Osteocyte (in vitro differentiated cells): ENCODE measurements at regions not wholly inside any gene's neighbourhood (a gene's known extent, or its start where the extent isn't known, plus 50 kb on each side); places are given as distances from the start of the nearest gene placed in this dataset.

ENCODE experiments used
- DNase-seq: peaks from one replicate; pipeline ENCODE4 v3.0.0; 2021; ENCODE audit warnings: mixed read lengths; ENCODE audit not compliant: unreplicated experiment; ENCODE audit errors: extremely low spot score
- H3K27ac Mint-ChIP-seq: one replicate; pipeline ENCODE4 v1.8.0; 2021; ENCODE audit warnings: mild to moderate bottlenecking, mixed read lengths; ENCODE audit not compliant: unreplicated experiment
- H3K27me3 Mint-ChIP-seq: one replicate; pipeline ENCODE4 v1.8.0; 2021; ENCODE audit warnings: mixed read lengths; ENCODE audit not compliant: unreplicated experiment
- H3K36me3 Mint-ChIP-seq: one replicate; pipeline ENCODE4 v1.8.0; 2021; ENCODE audit warnings: mixed read lengths; ENCODE audit not compliant: unreplicated experiment
- H3K4me1 Mint-ChIP-seq: one replicate; pipeline ENCODE4 v1.8.0; 2021; ENCODE audit warnings: mixed read lengths; ENCODE audit not compliant: unreplicated experiment
- H3K4me3 Mint-ChIP-seq: one replicate; pipeline ENCODE4 v1.8.0; 2021; ENCODE audit warnings: mild to moderate bottlenecking, moderate library complexity, mixed read lengths; ENCODE audit not compliant: unreplicated experiment
- H3K9me3 Mint-ChIP-seq: one replicate; pipeline ENCODE4 v1.8.0; 2021; ENCODE audit warnings: mixed read lengths; ENCODE audit not compliant: unreplicated experiment
- CTCF ChIP-seq: fragments of 200-600 bp; sonication (generic); IDR thresholded peaks from 2 replicates; pipeline ENCODE4 v1.5.0; 2021; ENCODE audit warnings: antibody characterized with exemption, mild to moderate bottlenecking, moderate library complexity

GRCh38 chr6:10071631-10072220 lies 343.1 kb downstream of the TFAP2A start:
- Mint-ChIP-seq H3K9me3 (no peaks in the 10 kb centered on the region), H3K4me1 (no peaks in the 10 kb centered on the region), H3K27me3 (no peaks in the 10 kb centered on the region), H3K27ac (no peak overlapping the region), H3K4me3 (no peak overlapping the region), H3K36me3 (no peaks in the 10 kb centered on the region)
- no peak for DNase-seq
- TF ChIP-seq CTCF, result no peak

- TF ChIP-seq CTCF, result no peak
- Mint-ChIP-seq H3K4me1 (no peaks in the 10 kb centered on the region), H3K27me3 (peaks cover 3% of the 10 kb centered on the region), H3K36me3 (no peaks in the 10 kb centered on the region), H3K4me3 (no peak overlapping the region), H3K9me3 (no peaks in the 10 kb centered on the region), H3K27ac (no peak overlapping the region)
- no peak for DNase-seq
Measured at GRCh38 chr6:10060004-10060403, 354.9 kb downstream of the TFAP2A start.

GRCh38 chr6:10054672-10055071 lies 360.2 kb downstream of the TFAP2A start:
- H3K27me3 Mint-ChIP-seq, result no peaks in the 10 kb centered on the region
- peaks cover 37% of the 10 kb centered on the region for H3K9me3 Mint-ChIP-seq
- DNase-seq, result no peak
- H3K4me3 Mint-ChIP-seq, result no peak overlapping the region
- no peaks in the 10 kb centered on the region for H3K4me1 Mint-ChIP-seq
- peaks cover 2% of the 10 kb centered on the region for H3K36me3 Mint-ChIP-seq
- no peak for TF ChIP-seq CTCF
- no peak overlapping the region for H3K27ac Mint-ChIP-seq

DNA sequence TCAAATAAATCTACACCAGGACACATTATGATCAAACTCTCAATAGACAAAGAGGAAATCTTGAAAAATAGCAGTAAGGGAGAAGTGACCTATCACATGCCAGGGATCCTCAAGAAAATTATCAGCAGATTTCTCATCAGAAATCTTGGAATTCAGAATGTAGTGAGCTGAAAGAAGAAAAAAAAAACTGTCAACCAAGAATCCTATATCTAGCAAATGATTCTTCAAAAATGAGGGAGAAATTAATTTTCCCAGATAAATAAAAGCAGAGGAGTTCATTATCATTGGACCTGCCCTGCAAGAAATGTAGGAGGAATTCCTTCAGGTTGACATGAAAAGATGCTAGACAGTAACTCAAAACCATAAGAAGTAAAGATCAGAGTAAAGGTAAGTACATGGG lies 363.6 kb downstream of the TFAP2A start:
- DNase-seq, result no peak
- no peaks in the 10 kb centered on the region for H3K4me1 Mint-ChIP-seq
- no peaks in the 10 kb centered on the region for H3K27me3 Mint-ChIP-seq
- no peak overlapping the region for H3K4me3 Mint-ChIP-seq
- H3K27ac Mint-ChIP-seq, result no peak overlapping the region
- H3K36me3 Mint-ChIP-seq, result peaks cover 2% of the 10 kb centered on the region
- TF ChIP-seq CTCF, result no peak
- peaks cover 38% of the 10 kb centered on the region for H3K9me3 Mint-ChIP-seq

GRCh38 chr6:10048370-10049297 lies 366.2 kb downstream of the TFAP2A start:
- H3K27me3 Mint-ChIP-seq, result no peaks in the 10 kb centered on the region
- H3K36me3 Mint-ChIP-seq, result peaks cover 2% of the 10 kb centered on the region
- no peak overlapping the region for H3K4me3 Mint-ChIP-seq
- H3K27ac Mint-ChIP-seq, result no peak overlapping the region
- H3K9me3 Mint-ChIP-seq, result peaks cover 30% of the 10 kb centered on the region
- DNase-seq, result no peak
- no peaks in the 10 kb centered on the region for H3K4me1 Mint-ChIP-seq
- no peak for TF ChIP-seq CTCF
